ENCODE measurements at regions not wholly inside any gene's neighbourhood (a gene's known extent, or its start where the extent isn't known, plus 50 kb on each side); places are given as distances from the start of the nearest gene placed in this dataset.

GRCh38 chr6:103855750-103856149 is 1004.0 kb downstream of the HACE1 start:
- no peak overlapping the region for H2AK5ac ChIP-seq (ENCODE audit: low read depth, low read length)
- FAIRE-seq (no peak), DNase-seq (ENCODE audit: low read depth in 1 of 2, low spot score in 2 of 2) (no peak)
- no peak overlapping the region for H2BK20ac ChIP-seq (ENCODE audit: low read length)
- H3K23me2 ChIP-seq (ENCODE audit: low read depth, low read length) = no peaks in the 10 kb centered on the region
- no peaks in the 10 kb centered on the region for H3K79me1 ChIP-seq (ENCODE audit: low read depth, low read length)
- H3K56ac ChIP-seq (replicated peaks; ENCODE audit: insufficient read length, low read depth, low read length) = no peak overlapping the region
- H3K4me2 ChIP-seq (ENCODE audit: insufficient read depth in 1 of 2, low read depth in 2 of 2, low read length in 2 of 2) = no peak overlapping the region
- no peaks in the 10 kb centered on the region for H3K27me3 ChIP-seq (replicated peaks in 1 of 4; ENCODE audit: control insufficient read depth in 3 of 4, extremely low read depth in 1 of 4, insufficient read depth in 3 of 4, low read length in 3 of 4)
- H3K27ac ChIP-seq (ENCODE audit: low read depth, low read length) = no peak overlapping the region
- no peaks in the 10 kb centered on the region for H4K20me1 ChIP-seq (replicated peaks in 1 of 2; ENCODE audit: control insufficient read depth in 1 of 2, insufficient read depth in 2 of 2, low read length in 2 of 2)
- 62% methylated on average over 3 of the region's 3 CpGs; no CpG with 5 or more reads in 1 of the 2 experiments for WGBS, 2 experiments (ENCODE audit: extremely low coverage in 1 of 2, insufficient coverage in 1 of 2, insufficient read length in 1 of 2, insufficient replicate concordance in 2 of 2, low coverage in 1 of 2, low lambda C conversion rate in 2 of 2, missing lambda C conversion rate in 1 of 2)
- no peak overlapping the region for H3K14ac ChIP-seq (ENCODE audit: insufficient read length)
- H4K91ac ChIP-seq (replicated peaks; ENCODE audit: insufficient read length, low read length) = no peak overlapping the region
- no peaks in the 10 kb centered on the region for H3K4me1 ChIP-seq (replicated peaks in 1 of 4; ENCODE audit: control insufficient read depth in 3 of 4, insufficient read depth in 4 of 4, low read length in 3 of 4)
- H3K79me2 ChIP-seq (ENCODE audit: control insufficient read depth in 1 of 2, insufficient read depth in 2 of 2, low read length in 2 of 2) = no peaks in the 10 kb centered on the region
- H2BK5ac ChIP-seq (ENCODE audit: low read depth, low read length) = no peak overlapping the region
- H3K4ac ChIP-seq (replicated peaks; ENCODE audit: insufficient read length, low read depth, low read length) = no peak overlapping the region
- H4K5ac ChIP-seq (ENCODE audit: insufficient read length, low read depth, low read length) = no peak overlapping the region
- no peak overlapping the region for H2BK120ac ChIP-seq (replicated peaks; ENCODE audit: low read depth, low read length)
- no peak overlapping the region for H2AFZ ChIP-seq (ENCODE audit: low read length)
- H3K36me3 ChIP-seq (ENCODE audit: control insufficient read depth in 2 of 4, insufficient read depth in 4 of 4, low read length in 3 of 4) = no peaks in the 10 kb centered on the region
- no peak overlapping the region for H3K9ac ChIP-seq (replicated peaks in 1 of 4; ENCODE audit: extremely low read depth in 1 of 4, low read depth in 3 of 4, low read length in 3 of 4)
- ChIA-PET CTCF (ENCODE audit: partially characterized antibody) (no interaction called here), POLR2A (ENCODE audit: partially characterized antibody) (no interaction called here)
- no peaks in the 10 kb centered on the region for H3K9me3 ChIP-seq (ENCODE audit: insufficient read depth in 2 of 2, low read depth in 1 of 2, low read length in 1 of 2)
- H2BK12ac ChIP-seq (ENCODE audit: low read depth, low read length) = no peak overlapping the region
- no peak overlapping the region for H3K23ac ChIP-seq (ENCODE audit: insufficient read length)
- no peak overlapping the region for H3K4me3 ChIP-seq (ENCODE audit: extremely low read depth in 1 of 4, insufficient read depth in 2 of 4, low read depth in 3 of 4, low read length in 4 of 4)
- no peak for TF ChIP-seq CHD2 (IDR thresholded peaks at IDR 0.05; ENCODE audit: low read length)
- no peak overlapping the region for H4K8ac ChIP-seq (ENCODE audit: extremely low read depth, insufficient read depth, low read length)
- H3K18ac ChIP-seq (ENCODE audit: extremely low read depth, low read length) = no peak overlapping the region
- H2BK15ac ChIP-seq (ENCODE audit: low read length) = no peak overlapping the region

Data from H1 (cell line).